Renal cortical epithelial cell (primary cell): ENCODE measurements at regions not wholly inside any gene's neighbourhood (a gene's known extent, or its start where the extent isn't known, plus 50 kb on each side); places are given as distances from the start of the nearest gene placed in this dataset.
"Not testable (repeated sequence)": the region's sequence is repeated elsewhere in the genome, so short reads cannot be mapped to it uniquely, and the experiment has no call there.

Experiments used
- DNase-seq: peaks from one replicate; pipeline ENCODE4 v3.0.0-alpha.2; 2011; ENCODE audit warnings: low read depth

GRCh38 chr5:145574889-145575573, 260.1 kb downstream of the PRELID2 start:
- no peak for DNase-seq

DNA sequence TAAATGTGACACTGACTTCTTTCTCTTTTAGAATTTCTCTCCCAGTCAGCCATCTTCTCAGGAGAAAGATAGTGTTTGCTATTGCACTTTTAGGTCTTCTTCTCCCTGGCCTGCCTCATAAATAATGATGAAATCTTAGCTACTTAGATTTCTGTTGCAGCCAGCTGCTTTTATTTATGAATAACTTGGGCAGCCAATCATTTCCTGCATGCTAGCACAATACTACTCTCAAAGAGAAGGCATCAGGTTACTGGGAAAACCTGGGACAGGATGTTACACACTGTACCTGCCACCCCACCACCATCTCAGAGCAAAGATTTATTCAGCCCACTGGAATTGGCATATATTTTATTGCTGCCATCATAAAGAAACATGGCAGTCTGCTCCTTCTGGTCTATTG, 266.6 kb downstream of the PRELID2 start:
- peak; percentile 52 for DNase-seq

GRCh38 chr5:145562931-145563330, 272.2 kb downstream of the PRELID2 start:
- DNase-seq = no peak

GRCh38 chr5:145558288-145558687, 276.9 kb downstream of the PRELID2 start:
- no peak for DNase-seq

DNA sequence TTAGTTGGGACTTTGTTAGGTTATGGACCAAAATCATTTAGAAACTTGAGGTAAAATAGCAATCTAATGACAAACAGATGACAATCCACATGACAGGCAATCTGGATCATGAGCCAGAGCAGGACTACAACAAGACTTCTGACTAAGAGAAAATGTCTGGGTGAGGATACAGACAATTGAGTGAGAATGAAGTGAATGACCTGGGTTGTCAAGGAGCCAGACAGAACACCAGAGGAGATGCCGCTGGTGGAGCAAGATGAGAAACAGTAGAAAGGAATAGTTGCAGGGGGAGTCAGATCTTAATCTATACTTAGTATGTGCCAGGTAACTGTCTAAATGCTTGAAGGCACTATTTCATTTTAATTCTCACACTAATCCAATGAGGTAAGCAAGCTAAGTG, 277.8 kb downstream of the PRELID2 start:
- DNase-seq = no peak

- peak; percentile 86 for DNase-seq
These were observed 280.7 kb downstream of the PRELID2 start for GRCh38 chr5:145554399-145554798.

GRCh38 chr5:145553177-145553576, 282.0 kb downstream of the PRELID2 start:
- DNase-seq = no peak

- no peak for DNase-seq
These were observed 283.4 kb downstream of the PRELID2 start for GRCh38 chr5:145551714-145552113.

DNA sequence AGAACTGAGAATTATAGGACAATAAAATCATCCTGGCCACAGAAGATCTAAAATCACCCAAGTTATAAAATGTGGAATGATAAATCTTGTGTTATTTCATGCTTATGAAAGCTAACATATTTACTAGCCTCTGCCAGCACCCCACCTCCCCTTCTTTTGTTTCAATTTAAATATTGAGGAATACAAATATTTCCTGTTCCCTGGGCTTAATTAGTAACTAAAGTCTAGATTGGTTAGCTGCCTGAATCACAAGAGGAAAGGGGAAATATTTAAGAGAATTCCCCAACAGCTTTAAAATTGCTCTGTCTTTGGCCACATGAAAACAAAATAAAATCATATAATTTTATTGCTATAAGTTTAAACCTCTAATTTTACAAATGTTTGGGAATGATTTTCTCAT, 287.0 kb downstream of the PRELID2 start:
- DNase-seq = peak; percentile 62

DNA sequence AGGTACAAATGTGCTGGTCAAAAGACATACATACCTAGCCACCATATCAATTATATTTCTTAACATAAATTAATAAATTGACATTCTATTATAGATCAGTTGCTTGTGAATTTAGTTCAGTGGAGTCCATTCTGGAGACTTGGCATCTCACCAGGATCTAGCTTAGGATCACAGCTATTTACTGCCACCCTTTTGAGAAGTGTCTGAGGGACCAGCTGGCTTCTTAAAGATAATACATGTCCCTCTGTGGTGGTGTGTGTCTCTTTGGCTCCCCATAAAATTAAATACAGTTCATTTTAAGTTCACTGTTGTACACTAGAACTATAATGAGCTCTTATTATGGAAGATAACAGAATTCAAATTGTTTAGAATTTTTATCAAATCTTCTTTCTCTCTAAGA, 290.7 kb downstream of the PRELID2 start:
- DNase-seq = no peak

DNA sequence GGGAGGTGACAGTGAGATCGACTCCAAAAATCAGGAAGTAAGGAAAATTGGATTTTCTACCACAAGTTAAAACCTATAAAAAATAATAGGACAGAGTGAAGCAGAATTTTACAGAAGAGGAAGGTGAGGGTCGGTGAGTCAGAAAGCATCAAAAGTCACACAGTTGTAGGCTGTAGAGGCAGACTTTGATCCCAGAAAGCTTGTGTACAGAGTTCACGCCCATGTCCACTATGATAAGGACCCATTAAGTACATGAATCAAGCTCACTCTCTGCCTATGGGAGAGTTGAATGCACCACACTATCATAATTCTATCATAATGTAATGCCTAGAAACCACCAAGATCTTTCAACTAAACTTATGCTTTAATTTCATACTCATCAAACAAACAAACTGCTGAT, 291.2 kb downstream of the PRELID2 start:
- DNase-seq = no peak

DNA sequence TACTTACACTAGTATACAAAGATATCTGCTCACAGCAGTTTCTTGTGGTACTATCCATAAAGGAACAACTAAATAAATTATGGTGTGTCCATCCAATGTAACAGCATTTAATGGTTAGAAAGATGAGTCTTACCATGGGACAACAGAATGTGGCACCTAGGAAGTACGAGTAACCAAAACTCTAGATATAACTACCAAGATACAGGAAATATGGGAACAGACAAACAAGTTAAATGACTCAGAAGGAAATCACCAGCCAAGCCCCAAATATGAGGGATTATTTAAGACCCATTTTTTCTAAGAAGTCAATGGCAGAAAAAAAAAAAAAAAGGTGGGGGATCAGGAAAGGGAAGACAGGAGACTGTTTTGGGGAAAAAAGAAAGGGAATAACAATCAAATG, 294.8 kb downstream of the PRELID2 start:
- DNase-seq = peak; percentile 11

DNA sequence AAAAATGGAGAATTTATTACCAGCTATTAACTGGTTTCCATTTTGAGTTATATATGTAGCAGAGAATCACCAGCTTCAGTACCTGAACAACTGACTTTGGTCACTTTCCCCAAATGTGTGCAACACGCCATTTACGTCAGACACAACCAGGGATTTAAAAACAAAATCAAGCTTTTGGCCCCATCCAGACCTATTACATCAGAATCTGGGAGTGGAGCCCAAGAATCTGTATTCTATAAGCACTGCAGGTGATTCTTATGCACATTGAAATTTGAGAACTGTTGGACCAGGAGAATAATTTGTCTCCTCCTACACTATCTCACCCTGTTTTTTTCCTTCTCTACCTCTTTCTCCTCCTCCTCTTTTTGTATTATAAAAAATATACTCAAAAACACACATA, 295.9 kb downstream of the PRELID2 start:
- no peak for DNase-seq

GRCh38 chr5:145536133-145536532, 299.0 kb downstream of the PRELID2 start:
- DNase-seq = peak; percentile 59

- DNase-seq = peak; percentile 96
These were observed 304.0 kb downstream of the PRELID2 start for GRCh38 chr5:145531038-145531734.

DNA sequence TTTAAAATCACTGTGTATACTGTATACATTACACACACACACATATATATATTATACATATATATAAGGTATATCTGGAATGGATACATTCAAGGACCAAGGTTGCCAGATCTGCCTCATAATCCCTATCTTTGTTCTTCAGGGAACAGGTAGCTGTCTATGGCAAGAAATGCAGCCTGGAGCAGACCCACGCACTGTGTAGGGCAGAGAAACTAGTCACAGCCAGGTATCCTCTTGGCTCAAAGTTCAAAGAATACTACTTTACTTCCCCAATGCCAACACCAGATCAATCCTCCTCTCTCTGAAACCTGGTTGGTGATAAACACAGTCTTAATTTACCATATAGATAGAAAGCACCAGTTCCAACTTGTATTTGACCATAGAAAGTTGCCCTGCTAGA, 313.6 kb downstream of the PRELID2 start:
- no peak for DNase-seq

- DNase-seq = no peak
These were observed 314.1 kb downstream of the PRELID2 start for GRCh38 chr5:145521066-145521465.

DNA sequence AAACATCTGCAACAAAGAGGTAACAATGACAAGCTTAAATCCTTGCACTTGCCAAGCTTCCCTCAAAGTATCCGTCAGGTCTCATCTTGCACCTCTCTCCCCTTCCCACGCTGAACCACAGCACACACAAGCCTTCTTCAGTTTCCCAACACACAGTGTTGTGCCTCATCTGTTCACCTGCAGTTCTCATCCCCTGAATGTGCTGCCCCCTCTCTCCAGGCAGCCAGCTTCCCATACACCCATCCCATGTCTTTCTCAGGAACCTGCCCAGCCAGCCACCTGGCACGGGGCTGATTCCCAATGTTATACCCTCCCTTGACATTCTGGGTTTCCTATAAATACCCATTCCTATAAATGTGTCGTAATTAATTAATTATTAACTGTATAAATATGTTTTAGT, 314.8 kb downstream of the PRELID2 start:
- DNase-seq = no peak

DNA sequence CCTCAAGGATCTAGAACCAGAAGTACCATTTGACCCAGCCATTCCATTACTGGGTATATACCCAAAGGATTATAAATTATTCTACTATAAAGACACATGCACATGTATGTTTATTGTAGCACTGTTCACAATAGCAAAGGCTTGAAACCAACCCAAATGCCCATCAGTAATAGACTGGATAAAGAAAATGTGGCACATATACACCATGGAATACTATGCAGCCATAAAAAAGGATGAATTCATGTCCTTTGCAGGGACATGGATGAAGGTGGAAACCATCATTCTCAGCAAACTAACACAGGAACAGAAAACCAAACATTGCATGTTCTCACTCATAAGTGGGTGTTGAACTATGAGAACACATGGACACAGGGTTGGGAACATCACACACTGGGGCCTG, 317.6 kb downstream of the PRELID2 start:
- DNase-seq = not testable (repeated sequence)

DNA sequence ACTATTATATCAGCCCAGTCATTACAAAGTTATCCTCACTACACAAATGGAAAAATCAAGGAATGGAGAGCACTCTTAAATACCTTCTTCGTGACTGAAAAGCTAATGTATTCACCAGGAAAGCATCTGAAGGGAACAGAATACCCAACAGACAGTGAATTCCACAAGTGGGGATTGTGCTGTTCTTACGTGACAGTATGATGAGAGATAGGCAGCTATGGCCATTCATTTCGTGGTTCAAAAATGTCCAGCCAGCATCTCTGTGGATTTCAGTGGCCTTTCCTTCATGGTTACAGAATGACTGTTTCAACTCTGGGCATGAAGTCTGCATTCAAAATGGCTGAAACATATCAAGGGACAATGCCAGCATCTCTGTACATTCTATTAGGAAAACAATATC, 323.8 kb downstream of the PRELID2 start:
- no peak for DNase-seq

DNA sequence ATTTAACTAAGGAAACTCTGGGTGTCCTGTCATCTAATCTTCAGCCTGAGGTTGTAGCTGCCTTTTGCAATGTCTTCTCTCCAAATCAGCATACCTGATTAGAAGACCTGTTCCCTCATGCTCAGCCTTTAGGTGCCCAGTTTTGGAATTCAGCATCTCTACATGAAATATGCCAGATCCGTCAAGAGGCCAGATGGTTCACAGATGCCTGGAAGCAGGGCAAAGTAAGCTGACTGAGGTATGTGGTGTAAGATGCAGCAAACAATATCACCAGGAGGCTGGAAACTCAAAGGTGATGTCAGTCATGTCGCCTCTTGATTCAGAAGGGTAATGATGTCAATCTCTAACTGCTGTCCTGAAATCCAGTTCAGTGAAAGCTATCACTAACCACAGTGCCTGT, 324.4 kb downstream of the PRELID2 start:
- no peak for DNase-seq

- peak; percentile 85 for DNase-seq
These were observed 324.8 kb downstream of the PRELID2 start for GRCh38 chr5:145510324-145510723.

GRCh38 chr5:145509336-145510136, 325.6 kb downstream of the PRELID2 start:
- peak; percentile 48 for DNase-seq
